MM.1S (cell line): ENCODE measurements at regions not wholly inside any gene's neighbourhood (a gene's known extent, or its start where the extent isn't known, plus 50 kb on each side); places are given as distances from the start of the nearest gene placed in this dataset.
"Not testable (repeated sequence)": the region's sequence is repeated elsewhere in the genome, so short reads cannot be mapped to it uniquely, and the experiment has no call there.

Source experiments
- DNase-seq: peaks from one replicate; pipeline ENCODE4 v3.0.0-alpha.2; 2015
- H2AFZ ChIP-seq: fragments of 300-600 bp; sonication (generic); 2 replicates; pipeline ENCODE4 v1.6.0; 2016; ENCODE audit warnings: antibody characterized with exemption, low read length
- H3F3A ChIP-seq: fragments of 300-600 bp; sonication (generic); 2 replicates; pipeline ENCODE4 v1.6.1; 2016; ENCODE audit warnings: mild to moderate bottlenecking, antibody characterized with exemption, low read length, moderate library complexity, mixed read lengths; ENCODE audit not compliant: insufficient read depth
- H3K27ac ChIP-seq: fragments of 300-600 bp; sonication (generic); 2 replicates; pipeline ENCODE4 v1.5.1; 2016; ENCODE audit warnings: mild to moderate bottlenecking, low read length
- H3K27me3 ChIP-seq: fragments of 300-600 bp; sonication (generic); replicated peaks from 2 replicates; pipeline ENCODE4 v1.6.0; 2016; ENCODE audit warnings: low read length; ENCODE audit not compliant: insufficient read depth
- H3K36me3 ChIP-seq: fragments of 300-600 bp; sonication (generic); replicated peaks from 2 replicates; pipeline ENCODE4 v1.6.1; 2016; ENCODE audit warnings: mild to moderate bottlenecking, low read length, mixed read lengths; ENCODE audit not compliant: insufficient read depth
- H3K4me1 ChIP-seq: fragments of 300-600 bp; sonication (generic); 2 replicates; pipeline ENCODE4 v1.6.1; 2016; ENCODE audit warnings: low read length, mixed read lengths
- H3K4me2 ChIP-seq: fragments of 300-600 bp; sonication (generic); 2 replicates; pipeline ENCODE4 v1.6.0; 2016; ENCODE audit warnings: low read depth, low read length
- H3K4me3 ChIP-seq: fragments of 300-600 bp; sonication (generic); 2 replicates; pipeline ENCODE4 v1.5.1; 2016; ENCODE audit warnings: low read length, mixed read lengths
- H3K79me2 ChIP-seq: fragments of 300-600 bp; sonication (generic); 2 replicates; pipeline ENCODE4 v1.6.1; 2016; ENCODE audit warnings: mixed run types, low read length, mixed read lengths
- H3K9ac ChIP-seq: fragments of 300-600 bp; sonication (generic); 2 replicates; pipeline ENCODE4 v1.6.1; 2016; ENCODE audit warnings: low read length, mixed read lengths
- H3K9me2 ChIP-seq: fragments of 300-600 bp; sonication (generic); replicated peaks from 2 replicates; pipeline ENCODE4 v1.6.1; 2016; ENCODE audit warnings: mild to moderate bottlenecking, low read length, mixed read lengths; ENCODE audit not compliant: insufficient read depth
- H3K9me3 ChIP-seq: fragments of 300-600 bp; sonication (generic); replicated peaks from 2 replicates; pipeline ENCODE4 v1.6.1; 2016; ENCODE audit warnings: mild to moderate bottlenecking, low read length, mixed read lengths; ENCODE audit not compliant: insufficient read depth
- H4K20me1 ChIP-seq: fragments of 300-600 bp; sonication (generic); 2 replicates; pipeline ENCODE4 v1.6.1; 2016; ENCODE audit warnings: mild to moderate bottlenecking, low read length, moderate library complexity, mixed read lengths; ENCODE audit not compliant: insufficient read depth
- CTCF ChIP-seq: fragments of 300-600 bp; sonication (generic); IDR thresholded peaks from 2 replicates; pipeline ENCODE4 v1.5.1; 2016; ENCODE audit warnings: antibody characterized with exemption, low read length, mixed read lengths
- EZH2 ChIP-seq: fragments of 300-600 bp; sonication (generic); optimal IDR thresholded peaks from 2 replicates; pipeline ENCODE3; 2017; ENCODE audit warnings: low read depth, mild to moderate bottlenecking, antibody characterized with exemption, low read length, mixed read lengths
- EZH2phosphoT487 ChIP-seq: fragments of 300-600 bp; sonication (generic); IDR thresholded peaks from 2 replicates; pipeline ENCODE4 v1.6.1; 2018; ENCODE audit warnings: antibody characterized with exemption, low read length

GRCh38 chrX:114272096-114272686 lies 311.7 kb upstream of the HTR2C start:
- Histone ChIP-seq H3K4me1 (no peaks in the 10 kb centered on the region), H3K79me2 (no peaks in the 10 kb centered on the region), H3K9me3 (no peaks in the 10 kb centered on the region), H3K4me2 (no peak overlapping the region), H3K4me3 (no peak overlapping the region), H3K9me2 (no peaks in the 10 kb centered on the region), H2AFZ (no peak overlapping the region), H3K9ac (no peak overlapping the region), H3F3A (no peaks in the 10 kb centered on the region), H3K27ac (no peak overlapping the region), H4K20me1 (no peaks in the 10 kb centered on the region), H3K36me3 (no peaks in the 10 kb centered on the region), H3K27me3 (no peaks in the 10 kb centered on the region)
- DNase-seq, result no peak
- TF ChIP-seq CTCF (no peak), EZH2phosphoT487 (no peak), EZH2 (no peak)

- H3K9me2 ChIP-seq, H3K4me2 ChIP-seq, H3K4me1 ChIP-seq, H3K36me3 ChIP-seq, H4K20me1 ChIP-seq, H3K9me3 ChIP-seq, H3K9ac ChIP-seq, H3K27ac ChIP-seq, H3K79me2 ChIP-seq, H2AFZ ChIP-seq, H3K27me3 ChIP-seq, H3F3A ChIP-seq, H3K4me3 ChIP-seq, DNase-seq: not testable (repeated sequence)
Observed at GRCh38 chrX:114270371-114270770, 313.5 kb upstream of the HTR2C start.

GRCh38 chrX:114268643-114269042 lies 315.2 kb upstream of the HTR2C start:
- Histone ChIP-seq H3K27ac (no peak overlapping the region), H3K9ac (no peak overlapping the region), H3K4me1 (no peaks in the 10 kb centered on the region), H3K79me2 (no peaks in the 10 kb centered on the region), H3K9me2 (no peaks in the 10 kb centered on the region), H4K20me1 (no peaks in the 10 kb centered on the region), H2AFZ (no peak overlapping the region), H3K4me3 (no peak overlapping the region), H3K36me3 (no peaks in the 10 kb centered on the region), H3F3A (no peaks in the 10 kb centered on the region), H3K27me3 (no peaks in the 10 kb centered on the region), H3K9me3 (no peaks in the 10 kb centered on the region), H3K4me2 (no peak overlapping the region)
- DNase-seq, result no peak
- TF ChIP-seq CTCF (no peak), EZH2 (no peak), EZH2phosphoT487 (no peak)

- DNase-seq, result no peak
- Histone ChIP-seq H3K9me3 (no peaks in the 10 kb centered on the region), H2AFZ (no peak overlapping the region), H3K27me3 (no peaks in the 10 kb centered on the region), H3K4me1 (no peaks in the 10 kb centered on the region), H3K9ac (no peak overlapping the region), H4K20me1 (no peaks in the 10 kb centered on the region), H3K4me2 (no peak overlapping the region), H3K9me2 (no peaks in the 10 kb centered on the region), H3K4me3 (no peak overlapping the region), H3F3A (no peaks in the 10 kb centered on the region), H3K79me2 (no peaks in the 10 kb centered on the region), H3K27ac (no peak overlapping the region), H3K36me3 (no peaks in the 10 kb centered on the region)
- TF ChIP-seq CTCF (no peak), EZH2 (no peak), EZH2phosphoT487 (no peak)
Observed at GRCh38 chrX:114267142-114267541, 316.7 kb upstream of the HTR2C start.
